GM21526 (cell line): ENCODE measurements at regions not wholly inside any gene's neighbourhood (a gene's known extent, or its start where the extent isn't known, plus 50 kb on each side); places are given as distances from the start of the nearest gene placed in this dataset.

Source experiments
- ATAC-seq: cut with Tn5 transposase; IDR thresholded peaks from one replicate; pipeline ENCODE4 v1.9.1; 2021; ENCODE audit warnings: moderate library complexity; ENCODE audit not compliant: unreplicated experiment, low FRiP score

DNA sequence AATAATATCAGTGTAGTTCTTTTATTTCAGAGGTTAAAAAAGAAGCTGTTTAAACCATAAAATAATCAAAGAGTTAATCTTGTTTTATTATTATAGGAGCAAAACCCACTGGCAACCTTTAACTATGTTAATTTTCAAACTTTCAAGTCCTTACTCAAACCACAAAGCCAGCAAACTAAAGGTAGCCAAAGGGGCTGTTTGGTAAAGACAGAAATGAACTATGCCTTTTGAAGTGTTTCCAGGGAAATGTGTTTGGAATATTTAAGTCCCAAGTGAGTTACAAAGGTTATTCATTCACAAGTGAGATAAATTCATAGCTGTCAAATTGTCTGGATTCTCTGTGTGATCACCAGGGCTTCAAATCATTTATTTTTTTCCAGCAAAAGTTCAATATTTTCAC, 264.7 kb downstream of the MZT1 start:
- ATAC-seq, result no peak

DNA sequence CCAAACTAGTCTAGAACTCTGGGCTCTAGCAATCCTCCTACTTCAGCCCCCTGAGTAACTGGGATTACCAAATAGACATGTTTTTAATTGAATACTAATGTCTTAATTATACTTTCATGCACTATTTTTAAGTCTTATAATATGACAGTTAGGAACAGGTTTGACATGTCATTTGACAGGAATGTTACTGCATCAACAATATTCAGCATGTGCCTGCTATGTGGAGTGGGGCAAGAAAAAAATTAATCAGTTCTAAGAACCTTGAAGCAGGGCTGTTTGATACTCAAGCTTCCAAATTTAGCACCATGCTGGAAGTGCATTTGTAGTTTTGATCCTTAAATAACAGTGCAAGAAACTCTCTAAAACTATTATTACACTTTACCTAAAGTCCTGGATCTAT, 265.3 kb downstream of the MZT1 start:
- no peak for ATAC-seq

DNA sequence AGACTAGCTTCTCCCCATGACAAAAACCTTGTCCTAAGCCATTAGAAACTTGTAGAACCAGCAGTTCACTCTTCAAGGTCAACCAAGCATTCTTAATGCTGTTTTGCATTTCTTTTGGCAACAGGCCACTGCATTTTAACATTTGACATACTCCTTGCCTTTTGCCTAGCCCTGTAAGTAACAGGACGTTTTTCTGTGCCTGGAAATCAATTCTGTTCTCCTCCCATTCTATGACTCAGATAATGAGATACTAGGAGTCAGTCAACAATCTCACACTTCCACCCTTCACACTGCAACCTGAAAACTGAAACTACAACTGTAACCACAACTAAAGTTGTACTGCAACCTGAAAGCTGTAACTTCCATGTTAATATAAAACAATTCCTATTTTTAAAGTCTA, 268.7 kb downstream of the MZT1 start:
- no peak for ATAC-seq

DNA sequence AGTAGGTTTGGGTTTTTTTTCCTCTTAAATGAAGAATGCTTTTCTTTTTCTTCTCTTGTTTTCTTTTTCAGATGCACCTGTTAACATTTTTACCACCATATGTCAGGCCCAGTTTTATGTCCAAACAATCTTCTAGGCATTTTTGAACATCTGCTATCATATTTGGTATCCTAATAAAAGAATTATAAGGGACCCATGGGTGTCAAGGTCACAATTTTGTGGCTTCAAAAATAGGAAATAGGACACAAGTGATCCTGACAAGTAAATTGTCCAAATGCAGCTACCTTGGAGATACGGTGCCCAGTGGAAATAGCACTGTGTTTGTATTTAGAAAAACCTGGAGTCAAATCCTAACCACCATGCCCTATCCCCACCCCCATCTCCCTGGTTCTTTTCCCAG, 270.3 kb downstream of the MZT1 start:
- no peak for ATAC-seq

DNA sequence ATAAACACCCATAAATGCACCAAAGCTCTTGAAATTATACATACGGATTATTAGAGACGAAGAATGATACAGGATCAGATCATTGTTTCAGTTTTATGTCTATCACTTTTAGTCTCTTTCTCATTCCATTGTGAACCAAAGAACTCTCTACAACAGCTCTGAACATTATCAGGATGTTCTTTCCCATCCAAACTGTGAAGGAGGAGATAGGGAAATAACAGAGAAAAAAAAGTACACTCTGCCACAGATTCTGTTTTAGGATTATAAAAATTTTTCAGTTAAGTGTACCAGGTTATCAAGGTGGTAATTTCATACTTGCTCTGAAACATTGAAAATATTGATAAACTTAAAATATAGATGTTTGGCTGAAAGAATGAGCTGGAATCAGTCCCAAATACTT, 270.9 kb downstream of the MZT1 start:
- ATAC-seq, result no peak

DNA sequence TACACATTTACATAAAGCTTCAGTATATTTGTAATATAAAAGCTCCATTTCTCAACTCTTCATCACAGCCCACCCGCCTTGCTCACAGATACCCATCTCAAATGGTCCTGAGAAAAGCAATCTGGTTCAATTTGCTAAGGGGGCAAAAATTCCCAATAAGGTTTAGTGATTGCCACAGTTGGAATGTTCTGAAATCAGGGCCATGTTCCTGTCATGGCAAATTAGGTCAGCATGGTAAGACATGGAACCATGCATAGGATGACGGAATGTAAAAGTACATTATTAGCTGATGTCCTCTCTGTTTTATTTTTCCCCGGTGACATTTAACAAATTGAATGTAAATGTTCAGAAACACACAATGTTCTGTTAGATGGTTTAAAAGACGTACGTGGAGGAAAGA, 274.3 kb downstream of the MZT1 start:
- ATAC-seq, result no peak

DNA sequence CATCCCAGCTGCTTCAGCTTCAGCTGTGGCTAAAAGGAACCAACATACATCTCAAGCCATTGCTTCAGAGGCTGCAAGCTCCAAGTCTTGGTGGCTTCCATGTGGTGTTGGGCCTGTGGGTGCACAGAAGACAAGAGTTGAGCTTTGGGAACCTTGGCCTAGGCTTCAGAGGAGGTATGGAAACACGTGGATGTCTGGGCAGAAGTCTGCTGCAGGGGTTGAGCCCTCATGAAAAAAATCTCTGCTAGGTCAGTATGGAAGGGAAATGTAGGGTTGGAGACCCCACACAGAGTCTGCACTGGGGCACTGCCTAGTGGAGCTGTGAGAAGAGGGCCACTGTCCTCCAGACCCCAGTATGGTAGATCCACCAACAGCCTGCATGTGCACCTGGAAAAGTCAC, 279.3 kb downstream of the MZT1 start:
- no peak for ATAC-seq

DNA sequence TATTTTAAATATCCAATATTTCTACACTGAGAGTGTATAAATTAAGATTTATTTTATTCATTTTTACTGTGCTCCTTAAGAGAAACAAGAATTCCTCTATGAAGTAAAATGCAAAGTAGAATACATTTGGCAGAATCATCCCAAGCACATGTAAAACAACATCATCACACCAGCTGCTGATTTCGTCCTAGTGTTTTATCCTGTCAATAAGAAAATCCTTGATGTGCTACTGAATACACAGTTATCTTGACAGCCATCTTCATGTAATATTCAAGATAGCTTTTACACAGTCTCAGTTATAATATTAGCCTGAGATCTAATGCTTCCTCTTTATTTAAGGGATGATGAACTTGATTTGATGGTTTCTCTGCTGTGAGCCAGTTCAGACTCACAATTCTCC, 282.4 kb downstream of the MZT1 start:
- no peak for ATAC-seq

DNA sequence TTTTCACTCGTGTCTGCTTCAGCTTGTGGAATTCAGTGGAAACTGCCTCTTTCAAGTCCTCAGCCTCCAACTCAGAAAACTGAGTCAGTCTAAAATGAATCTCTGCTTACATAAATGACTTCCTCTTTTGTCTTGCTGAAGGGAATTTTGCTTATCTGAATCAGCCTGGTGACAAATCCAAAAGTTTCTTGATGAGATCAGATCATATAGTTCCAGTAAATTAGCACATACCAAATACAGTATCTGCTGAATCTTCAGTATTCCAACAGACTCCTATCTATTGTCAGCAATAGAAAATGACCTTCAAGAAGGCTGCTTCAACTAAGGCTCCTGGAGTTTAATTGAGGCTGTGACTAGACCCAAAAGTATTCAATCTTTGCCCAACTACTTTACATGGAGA, 290.0 kb downstream of the MZT1 start:
- ATAC-seq, result no peak

DNA sequence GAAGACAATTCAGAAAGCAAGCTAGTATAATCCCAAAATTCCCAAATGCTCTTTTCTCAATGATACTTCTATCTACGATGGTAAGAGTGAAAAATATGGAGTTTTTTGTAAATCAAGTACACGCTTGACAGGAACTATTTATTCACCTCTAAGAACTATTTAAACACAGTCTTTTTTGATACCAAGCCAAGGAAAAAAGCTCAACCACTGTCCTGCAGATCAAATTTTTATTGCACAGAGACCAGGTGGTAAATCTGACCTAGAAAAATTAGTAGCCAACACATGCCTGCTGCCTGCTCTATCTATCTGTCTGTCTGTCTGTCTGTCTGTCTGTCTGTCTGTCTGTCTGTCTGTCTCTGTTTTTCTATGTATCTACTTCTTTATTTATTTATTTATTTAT, 292.2 kb downstream of the MZT1 start:
- ATAC-seq, result no peak

DNA sequence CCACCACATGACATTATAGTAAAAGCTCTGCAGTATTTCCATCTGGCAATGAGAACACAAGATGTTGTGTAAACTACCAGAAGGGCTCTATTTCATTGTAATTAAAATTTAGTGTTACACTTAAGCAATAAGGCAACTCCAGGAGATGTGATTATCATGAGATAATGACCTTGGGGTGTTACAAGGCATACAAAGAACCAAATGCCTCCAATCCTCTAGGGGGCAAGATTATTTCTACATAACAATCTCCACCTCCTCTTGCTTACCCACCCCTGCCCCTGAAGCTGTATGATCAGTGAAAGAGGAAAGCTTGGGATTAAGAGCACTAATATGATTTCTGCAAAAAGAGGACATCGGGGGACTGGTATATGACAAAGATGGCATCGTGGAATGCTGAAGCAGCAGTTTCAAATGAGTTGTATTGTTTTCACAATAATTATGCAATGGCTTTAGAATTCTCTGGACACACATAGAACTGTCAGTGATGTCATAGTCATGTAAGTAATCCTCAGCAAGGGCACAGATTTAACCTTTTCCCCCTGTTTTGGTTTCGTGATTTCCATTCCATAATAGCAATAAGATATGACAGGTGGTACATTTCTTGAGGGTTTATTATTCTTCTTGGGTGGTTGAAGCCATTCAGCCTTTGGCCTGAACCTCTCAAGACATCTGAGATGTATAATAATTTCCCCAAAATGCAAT, 295.3 kb downstream of the MZT1 start:
- ATAC-seq, result no peak

DNA sequence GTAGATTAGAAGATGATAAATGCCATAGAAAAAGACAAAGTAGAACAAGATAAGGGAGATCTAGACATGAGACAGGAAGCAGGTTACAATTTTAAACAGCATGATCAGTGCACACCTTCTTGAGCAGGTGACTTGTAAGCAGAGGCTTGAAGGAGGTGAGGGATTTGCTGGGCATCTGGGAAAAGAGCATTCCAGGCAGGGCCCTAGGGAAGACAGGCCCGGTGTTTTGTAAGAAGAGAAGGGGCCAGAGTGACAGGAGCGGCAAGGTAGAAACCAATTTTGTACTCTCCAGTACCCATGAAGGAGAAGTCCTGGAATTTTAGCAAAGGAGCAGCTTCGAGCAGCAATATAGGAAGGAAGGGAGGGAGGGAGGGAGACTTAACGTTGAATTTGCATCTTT, 296.5 kb downstream of the MZT1 start:
- ATAC-seq, result no peak

DNA sequence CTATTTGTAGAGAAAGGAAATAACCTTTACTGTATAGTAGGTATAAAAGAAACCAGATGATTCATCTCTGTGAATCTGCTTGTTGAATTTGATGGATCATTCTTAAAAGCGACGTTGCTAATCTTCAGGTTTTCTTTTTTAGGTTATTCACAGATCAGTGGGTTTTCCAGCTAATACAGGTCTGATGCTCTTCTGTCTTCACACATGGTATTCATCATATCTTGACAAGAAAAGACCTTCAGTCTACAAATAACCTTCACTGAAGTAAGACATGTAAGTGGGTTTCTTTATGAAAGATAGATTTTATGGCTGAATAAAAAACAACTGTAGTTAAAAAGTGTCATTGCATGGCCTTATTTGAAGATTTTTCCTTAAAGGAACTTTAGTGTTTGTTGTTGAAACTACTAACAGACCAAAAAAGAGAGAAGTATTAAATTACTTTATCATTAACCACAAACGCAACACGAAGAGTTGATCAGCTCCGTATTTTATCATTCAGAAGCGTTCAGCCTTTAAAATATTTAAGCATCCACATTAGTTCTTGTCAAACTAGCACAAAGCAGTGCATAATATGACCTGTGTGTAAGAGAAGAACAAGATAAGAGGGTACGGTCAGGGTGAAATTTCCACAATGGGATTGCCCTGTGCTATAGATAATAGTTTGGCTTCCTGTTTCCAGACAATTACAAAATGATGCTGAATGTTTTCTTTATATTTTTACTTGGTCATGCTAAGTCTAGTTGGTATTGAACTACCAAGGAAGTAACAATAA, 299.5 kb downstream of the MZT1 start:
- ATAC-seq, result no peak

DNA sequence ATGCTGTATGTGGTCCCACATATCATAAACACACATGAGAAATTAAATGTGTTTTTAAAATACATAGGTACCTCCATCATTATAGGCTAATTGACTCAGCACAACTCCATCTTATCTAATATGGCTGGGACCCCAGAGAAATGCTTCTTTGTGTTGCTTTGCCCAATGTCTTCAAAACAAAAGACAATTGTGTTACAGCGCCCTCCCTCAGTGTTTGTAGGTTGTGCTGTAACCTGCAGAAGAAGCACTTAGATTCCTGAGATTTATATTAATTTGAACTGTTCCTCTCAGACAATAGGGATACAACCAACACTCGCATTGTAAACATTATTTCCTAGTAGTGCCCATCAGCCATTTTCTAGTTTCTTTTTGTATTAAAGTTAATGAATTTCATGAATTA, 303.4 kb downstream of the MZT1 start:
- ATAC-seq, result no peak

DNA sequence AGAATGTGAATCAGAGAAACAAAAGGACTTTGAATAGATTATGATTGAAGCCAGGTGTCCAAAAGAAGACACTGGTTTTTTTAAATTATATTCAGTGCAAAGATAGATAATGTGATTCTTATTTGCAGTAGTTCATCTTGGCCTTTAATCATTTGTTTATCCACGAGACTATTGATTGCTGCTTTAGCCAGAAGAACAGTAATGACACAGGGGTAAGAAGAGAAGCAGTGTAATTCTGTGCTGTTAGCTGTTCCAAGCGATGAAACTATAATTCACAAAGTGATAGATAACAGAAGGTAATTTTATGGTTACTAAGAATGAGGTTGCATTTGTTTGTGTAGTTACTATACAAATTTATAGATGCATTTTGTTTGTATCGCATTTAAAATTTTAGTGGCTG, 311.6 kb downstream of the MZT1 start:
- ATAC-seq, result no peak

DNA sequence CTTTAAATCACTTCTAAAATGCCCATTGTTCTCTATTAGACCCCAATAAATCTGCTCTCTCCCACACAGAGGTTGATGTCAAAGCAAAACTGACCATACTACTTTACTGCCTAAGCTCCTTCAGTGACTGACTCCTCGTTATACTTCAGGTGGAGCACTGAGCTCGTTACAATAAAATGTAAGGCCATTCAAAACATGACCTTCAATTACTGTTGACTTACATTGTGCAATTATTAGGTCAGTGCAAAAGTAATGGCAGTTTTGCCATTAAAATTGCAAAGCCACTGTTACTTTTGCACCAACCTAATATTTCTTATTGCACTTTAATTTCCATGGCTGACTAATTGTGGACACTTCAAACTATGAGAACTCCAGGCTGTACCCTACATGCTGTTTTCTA, 314.9 kb downstream of the MZT1 start:
- no peak for ATAC-seq

DNA sequence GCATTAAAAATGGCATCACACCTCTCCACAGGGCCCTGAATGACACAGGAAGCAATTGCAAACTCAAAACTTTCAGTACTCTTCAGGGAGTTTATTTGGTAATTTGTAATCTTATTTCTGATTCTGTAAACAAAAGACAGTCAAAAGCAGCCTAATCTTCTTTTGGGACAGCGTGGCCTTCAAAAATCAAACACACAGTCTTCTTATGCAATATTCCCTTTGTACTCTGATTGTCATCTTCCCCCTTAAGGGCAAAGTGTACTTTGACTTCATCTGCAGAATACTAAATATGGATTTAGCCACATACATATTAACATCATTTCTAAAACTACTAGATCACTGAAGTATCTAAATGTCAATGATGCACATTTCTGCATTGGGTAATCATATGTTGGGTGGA, 322.0 kb downstream of the MZT1 start:
- ATAC-seq, result no peak

DNA sequence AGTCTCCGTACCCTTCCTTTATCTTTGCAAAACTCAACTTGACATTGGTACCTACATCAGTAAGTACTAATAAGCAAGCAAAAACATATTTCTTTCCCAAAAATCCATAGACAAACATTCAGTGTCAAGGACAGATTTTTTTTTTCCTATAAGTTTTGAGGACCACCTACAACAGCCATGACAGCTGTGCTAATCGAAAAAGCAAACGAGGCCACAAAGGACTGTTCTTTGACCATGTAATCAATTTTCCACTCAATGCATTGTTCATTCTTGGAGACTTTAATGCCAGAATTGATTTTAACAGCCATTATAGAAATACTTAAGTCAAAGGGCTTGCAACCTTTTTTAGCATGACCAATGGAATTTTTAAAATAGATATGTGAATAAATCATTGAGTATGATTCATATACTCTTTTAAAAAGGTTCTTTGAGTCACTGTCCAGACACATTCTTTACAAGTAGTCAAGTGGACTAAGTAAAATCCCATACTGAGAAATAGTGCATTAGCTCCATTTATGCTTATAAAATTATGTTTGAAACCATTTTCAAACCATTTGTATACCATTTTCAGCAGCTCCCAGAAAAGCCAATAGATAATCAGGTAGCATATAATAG, 323.9 kb downstream of the MZT1 start:
- ATAC-seq, result no peak

DNA sequence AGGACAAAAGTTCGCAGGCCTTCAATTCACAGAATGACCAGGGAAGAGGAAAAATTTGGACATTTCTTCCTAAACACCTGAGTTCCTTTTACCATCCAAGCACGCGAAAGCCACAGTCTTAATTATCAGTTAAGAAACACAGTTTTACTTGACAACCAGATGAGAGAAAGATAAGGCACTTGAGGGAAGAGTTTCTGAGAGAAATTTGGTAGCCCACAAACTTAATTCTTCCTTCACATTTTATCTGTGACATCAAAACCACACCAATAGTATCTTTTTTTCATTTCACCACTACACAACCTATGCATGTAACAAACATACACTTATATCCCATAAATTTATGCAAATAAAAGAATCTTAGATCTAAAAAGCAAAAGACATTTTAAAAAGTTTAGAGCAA, 326.6 kb downstream of the MZT1 start:
- ATAC-seq, result no peak

DNA sequence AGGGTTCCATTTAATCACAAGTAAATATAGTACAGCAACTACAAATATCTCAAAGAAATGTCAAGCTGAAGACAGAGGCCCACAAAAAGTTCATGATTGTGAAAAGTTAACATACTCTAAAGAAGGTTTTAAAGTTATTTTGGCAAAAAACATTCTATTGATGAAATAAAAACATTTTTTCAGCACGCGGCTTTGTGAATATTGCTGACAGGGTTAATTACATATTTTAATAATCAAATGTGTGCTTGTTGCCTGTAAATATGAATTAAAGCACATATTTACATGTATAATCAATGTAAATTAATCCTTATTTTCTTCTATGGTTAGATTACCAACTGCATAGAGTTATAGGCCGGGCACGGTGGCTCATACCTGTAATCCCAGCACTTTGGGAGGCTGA, 328.1 kb downstream of the MZT1 start:
- ATAC-seq, result no peak

DNA sequence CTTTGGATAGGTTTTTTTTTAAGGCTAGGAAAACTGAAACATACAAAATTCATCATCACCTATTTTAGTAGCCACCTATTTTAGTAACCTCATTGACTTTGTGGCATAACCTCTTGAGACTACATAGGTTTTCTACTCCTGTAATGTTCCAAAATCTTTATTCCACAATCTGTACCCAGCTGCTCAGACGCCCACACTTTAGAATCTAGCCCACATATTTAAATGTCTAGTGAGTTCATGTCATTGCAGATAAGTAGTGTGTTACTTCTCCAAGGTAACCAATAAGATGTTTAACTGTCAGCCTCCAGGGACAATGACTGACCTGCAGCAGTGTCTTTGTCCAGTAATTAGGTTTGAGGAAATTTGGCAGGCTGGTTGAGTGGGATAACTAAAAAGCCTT, 330.2 kb downstream of the MZT1 start:
- no peak for ATAC-seq

DNA sequence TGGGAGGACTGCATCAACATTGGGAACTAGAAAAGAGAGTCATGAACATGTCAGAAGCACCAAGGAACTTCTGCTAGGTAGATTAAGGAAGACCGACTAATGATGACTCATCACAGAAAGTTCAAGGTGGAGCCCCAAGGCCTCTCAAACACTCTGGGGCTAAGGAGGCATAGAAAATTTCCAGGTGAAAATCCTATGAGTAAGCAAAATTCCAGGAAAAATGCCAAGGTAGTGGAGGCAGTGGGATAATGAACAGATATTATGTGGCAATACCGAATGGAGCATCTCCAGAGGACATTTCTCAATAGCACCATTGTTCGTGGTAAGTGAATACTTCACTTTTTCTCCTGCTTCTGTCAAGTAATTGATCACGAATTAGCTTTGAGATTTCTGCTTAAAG, 336.5 kb downstream of the MZT1 start:
- no peak for ATAC-seq
